ENCODE measurements at regions not wholly inside any gene's neighbourhood (a gene's known extent, or its start where the extent isn't known, plus 50 kb on each side); places are given as distances from the start of the nearest gene placed in this dataset.

GRCh38 chr10:61845196-61845949, 56.1 kb upstream of the ARID5B start:
- Histone ChIP-seq H3K36me3 (no peaks in the 10 kb centered on the region), H3K9me3 (no peaks in the 10 kb centered on the region), H3K4me3 (no peak overlapping the region), H3K4me1 (peaks cover 0 to 8% (median 3%) of the 10 kb centered on the region in 4 donors), H3K27ac (no peak overlapping the region), H3K27me3 (no peaks in the 10 kb centered on the region)
- no peak for DNase-seq
- intact Hi-C loops (cut with DNase I): no loop called here
- 18 to 73% methylated on average over 2 of the region's 2 CpGs for WGBS, 2 donors
- TF ChIP-seq EP300 (IDR thresholded peaks at IDR 0.05) (no peak), POLR2A (IDR thresholded peaks at IDR 0.05) (no peak), CTCF (IDR thresholded peaks at IDR 0.05) (no peak), POLR2AphosphoS5 (IDR thresholded peaks at IDR 0.05) (no peak)

- Histone ChIP-seq H3K27ac (no peak overlapping the region), H3K4me3 (no peak overlapping the region), H3K27me3 (no peaks in the 10 kb centered on the region), H3K9me3 (no peaks in the 10 kb centered on the region), H3K36me3 (no peaks in the 10 kb centered on the region), H3K4me1 (peaks cover 0 to 8% (median 3%) of the 10 kb centered on the region in 4 donors)
- intact Hi-C loops (cut with DNase I): no loop called here
- WGBS, 2 donors: 71 to 86% methylated on average over 4 of the region's 4 CpGs
- DNase-seq: no peak
- TF ChIP-seq EP300 (IDR thresholded peaks at IDR 0.05): no peak
- no peak for TF ChIP-seq POLR2A (IDR thresholded peaks at IDR 0.05)
- TF ChIP-seq CTCF (IDR thresholded peaks at IDR 0.05): no peak
- no peak for TF ChIP-seq POLR2AphosphoS5 (IDR thresholded peaks at IDR 0.05)
Measured at GRCh38 chr10:61845950-61846268, 55.6 kb upstream of the ARID5B start.

GRCh38 chr10:61846370-61847031, 55.0 kb upstream of the ARID5B start:
- TF ChIP-seq EP300 (IDR thresholded peaks at IDR 0.05): no peak
- TF ChIP-seq POLR2AphosphoS5 (IDR thresholded peaks at IDR 0.05): no peak
- TF ChIP-seq CTCF (IDR thresholded peaks at IDR 0.05): no peak
- TF ChIP-seq POLR2A (IDR thresholded peaks at IDR 0.05): no peak
- H3K9me3 ChIP-seq: no peaks in the 10 kb centered on the region
- 96% methylated on average over 5 of the region's 5 CpGs for WGBS, 2 donors
- no peak for DNase-seq
- H3K36me3 ChIP-seq: no peaks in the 10 kb centered on the region
- H3K27me3 ChIP-seq: no peaks in the 10 kb centered on the region
- intact Hi-C loops (cut with DNase I): no loop called here
- H3K4me1 ChIP-seq: peaks cover 0 to 8% (median 3%) of the 10 kb centered on the region in 4 donors
- no peak overlapping the region for H3K4me3 ChIP-seq
- no peak overlapping the region for H3K27ac ChIP-seq

- TF ChIP-seq EP300 (IDR thresholded peaks at IDR 0.05) (no peak), POLR2A (IDR thresholded peaks at IDR 0.05) (no peak), POLR2AphosphoS5 (IDR thresholded peaks at IDR 0.05) (no peak), CTCF (IDR thresholded peaks at IDR 0.05) (no peak)
- H3K4me1 ChIP-seq: peaks cover 0 to 8% (median 3%) of the 10 kb centered on the region in 4 donors
- no peaks in the 10 kb centered on the region for H3K9me3 ChIP-seq
- no peak overlapping the region for H3K27ac ChIP-seq
- no peak overlapping the region for H3K4me3 ChIP-seq
- 54 to 81% methylated on average over 2 of the region's 2 CpGs for WGBS, 2 donors
- H3K36me3 ChIP-seq: no peaks in the 10 kb centered on the region
- no peaks in the 10 kb centered on the region for H3K27me3 ChIP-seq
- intact Hi-C loops (cut with DNase I): no loop called here
- DNase-seq: no peak
Measured at GRCh38 chr10:61847087-61847486, 54.4 kb upstream of the ARID5B start.
